GM18907 (cell line): ENCODE measurements at regions not wholly inside any gene's neighbourhood (a gene's known extent, or its start where the extent isn't known, plus 50 kb on each side); places are given as distances from the start of the nearest gene placed in this dataset.

Source experiments
- ATAC-seq: cut with Tn5 transposase; IDR thresholded peaks from one replicate; pipeline ENCODE4 v1.9.1; 2021; ENCODE audit warnings: mild to moderate bottlenecking, moderate library complexity; ENCODE audit not compliant: unreplicated experiment

GRCh38 chr20:24718277-24718676 is 230.8 kb upstream of the CST7 start:
- ATAC-seq = no peak

GRCh38 chr20:24718696-24719095 is 230.4 kb upstream of the CST7 start:
- no peak for ATAC-seq

GRCh38 chr20:24720957-24721356 is 228.1 kb upstream of the CST7 start:
- ATAC-seq = no peak

GRCh38 chr20:24721891-24722568 is 227.0 kb upstream of the CST7 start:
- no peak for ATAC-seq

GRCh38 chr20:24722586-24722985 is 226.5 kb upstream of the CST7 start:
- ATAC-seq = no peak

- ATAC-seq = no peak
These were observed 225.9 kb upstream of the CST7 start for GRCh38 chr20:24723186-24723585.

GRCh38 chr20:24723647-24724352 is 225.3 kb upstream of the CST7 start:
- no peak for ATAC-seq

- ATAC-seq = no peak
These were observed 224.0 kb upstream of the CST7 start for GRCh38 chr20:24724982-24725533.

- no peak for ATAC-seq
These were observed 221.3 kb upstream of the CST7 start for GRCh38 chr20:24727795-24728194.

- no peak for ATAC-seq
These were observed 219.0 kb upstream of the CST7 start for GRCh38 chr20:24729896-24730605.

GRCh38 chr20:24730750-24731149 is 218.3 kb upstream of the CST7 start:
- no peak for ATAC-seq

GRCh38 chr20:24731312-24731711 is 217.8 kb upstream of the CST7 start:
- no peak for ATAC-seq

GRCh38 chr20:24732076-24732475 is 217.0 kb upstream of the CST7 start:
- ATAC-seq = no peak

GRCh38 chr20:24732599-24732998 is 216.5 kb upstream of the CST7 start:
- no peak for ATAC-seq

- ATAC-seq = no peak
These were observed 215.7 kb upstream of the CST7 start for GRCh38 chr20:24733416-24733815.

- no peak for ATAC-seq
These were observed 214.9 kb upstream of the CST7 start for GRCh38 chr20:24734139-24734538.

GRCh38 chr20:24735263-24735662 is 213.8 kb upstream of the CST7 start:
- no peak for ATAC-seq

GRCh38 chr20:24736131-24736843 is 212.8 kb upstream of the CST7 start:
- no peak for ATAC-seq

- ATAC-seq = no peak
These were observed 212.2 kb upstream of the CST7 start for GRCh38 chr20:24736844-24737211.

GRCh38 chr20:24737212-24737850 is 211.7 kb upstream of the CST7 start:
- ATAC-seq = no peak
